Coronary artery (tissue), 2 donors: ENCODE measurements at regions not wholly inside any gene's neighbourhood (a gene's known extent, or its start where the extent isn't known, plus 50 kb on each side); places are given as distances from the start of the nearest gene placed in this dataset.

Experiments
- DNase-seq: peaks from one replicate; pipeline ENCODE4 v3.0.0-alpha.2; 2017; ENCODE audit warnings: low spot score
- H3K27ac ChIP-seq, 2 donors: fragments of 200-600 bp; sonication (generic); one replicate each; pipeline ENCODE4 v1.5.1; 2016 to 2019
- H3K4me3 ChIP-seq: fragments of 200-600 bp; sonication (generic); 2 replicates; pipeline ENCODE4 v1.5.1; 2016; ENCODE audit warnings: mild to moderate bottlenecking, moderate library complexity
- CTCF ChIP-seq: fragments of 200-600 bp; sonication (generic); IDR thresholded peaks from one replicate; pipeline ENCODE4 v1.5.1; 2019; ENCODE audit warnings: antibody characterized with exemption

GRCh38 chr10:47173929-47174442, 126.0 kb upstream of the GDF10 start:
- no peak for TF ChIP-seq CTCF
- DNase-seq, result no peak
- Histone ChIP-seq H3K4me3 (no peak overlapping the region), H3K27ac (no peak overlapping the region)

- peak; percentile 43 for DNase-seq
- Histone ChIP-seq H3K27ac (no peak overlapping the region), H3K4me3 (no peak overlapping the region)
- TF ChIP-seq CTCF, result no peak
These were observed 124.5 kb upstream of the GDF10 start for GRCh38 chr10:47175181-47176123.

GRCh38 chr10:47176206-47176902, 123.6 kb upstream of the GDF10 start:
- no peak overlapping the region for H3K27ac ChIP-seq
- TF ChIP-seq CTCF, result no peak
- peak; percentile 56 for DNase-seq

GRCh38 chr10:47176903-47177868, 122.8 kb upstream of the GDF10 start:
- no peak for TF ChIP-seq CTCF
- no peak for DNase-seq
- Histone ChIP-seq H3K27ac (no peak overlapping the region), H3K4me3 (no peak overlapping the region)

More at GRCh38 chr10:47176206-47176902, 123.6 kb upstream of the GDF10 start:
- no peak overlapping the region for H3K4me3 ChIP-seq

DNA sequence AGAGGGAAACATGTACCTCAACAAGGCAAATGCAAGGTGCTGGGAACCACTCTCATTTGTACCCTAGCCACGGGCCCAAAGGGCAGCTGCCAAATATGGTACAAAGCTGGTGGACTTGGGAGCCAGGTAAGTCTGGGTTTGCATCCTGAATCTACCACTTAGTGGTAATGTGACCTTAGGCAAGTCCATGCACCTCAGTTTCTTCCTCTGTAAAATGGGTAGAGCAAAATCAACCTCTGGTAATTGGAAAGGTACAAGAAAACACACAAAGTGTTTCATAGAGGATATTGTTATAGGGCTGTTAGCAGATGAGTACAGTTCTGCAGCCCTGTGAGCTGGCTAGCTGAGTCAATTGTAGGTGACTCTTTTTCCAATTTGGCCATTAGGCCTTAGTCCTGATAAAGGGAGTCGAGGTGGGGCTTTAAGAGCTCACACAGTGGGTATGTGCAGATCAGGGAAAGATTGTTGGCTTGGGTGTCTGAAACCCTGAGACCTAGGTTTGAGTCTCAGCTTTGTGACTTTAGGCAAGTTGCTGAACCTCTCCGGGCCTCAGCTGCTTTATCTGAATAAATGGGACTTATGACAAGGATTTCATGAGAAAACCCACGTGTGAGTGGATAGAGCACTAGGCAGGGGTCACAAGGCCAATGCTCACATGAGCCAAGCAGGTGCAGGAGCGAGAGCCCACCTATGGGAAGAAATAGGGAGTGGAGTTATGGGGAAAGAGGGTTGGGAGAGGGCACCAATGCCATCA, 121.3 kb upstream of the GDF10 start:
- Histone ChIP-seq H3K27ac (no peak overlapping the region), H3K4me3 (no peak overlapping the region)
- TF ChIP-seq CTCF, result no peak
- no peak for DNase-seq

DNA sequence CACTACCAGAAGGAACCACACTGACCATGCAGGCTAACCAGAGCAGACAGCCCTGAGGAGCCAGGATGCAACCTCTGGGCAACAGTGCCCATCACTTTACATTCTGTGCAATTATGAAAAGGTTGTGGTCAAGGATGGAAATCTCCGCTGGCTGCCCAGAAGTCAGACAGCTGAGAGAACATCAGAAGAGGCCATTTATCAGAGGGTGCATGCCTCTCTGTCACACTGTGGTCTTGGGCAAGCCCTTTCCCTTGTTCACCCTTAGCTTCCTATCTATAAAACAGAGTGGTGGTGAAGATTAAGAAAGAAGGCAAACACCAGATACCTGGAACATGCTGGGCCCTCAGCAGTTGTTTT, 120.7 kb upstream of the GDF10 start:
- no peak overlapping the region for H3K4me3 ChIP-seq
- no peak for DNase-seq
- H3K27ac ChIP-seq, result no peak overlapping the region
- no peak for TF ChIP-seq CTCF
